Activated T-cell treated with anti-CD3 and anti-CD28 coated beads, Interleukin-2, amount 50 U/mL, for 72 hours (primary cell): ENCODE measurements at regions not wholly inside any gene's neighbourhood (a gene's known extent, or its start where the extent isn't known, plus 50 kb on each side); places are given as distances from the start of the nearest gene placed in this dataset.
A peak's percentile ranks its signal among the peaks of the same experiment; 100 is the strongest.
"Not testable (repeated sequence)": the region's sequence is repeated elsewhere in the genome, so short reads cannot be mapped to it uniquely, and the experiment has no call there.

ENCODE experiments used
- ATAC-seq, 2 donors: fragments of 150-1000 bp; cut with Tn5 transposase; replicated peaks in 1 of 2; 2 replicates each; pipeline ENCODE4 v1.10.0; 2021; ENCODE audit warnings: moderate library complexity in 2 of 2, mild to moderate bottlenecking in 1 of 2
- DNase-seq, 2 donors: peaks; one replicate each; pipeline ENCODE4 v3.0.0; 2021 to 2022; ENCODE audit warnings: mixed read lengths in 1 of 2
- H3K27ac Mint-ChIP-seq: one replicate; pipeline ENCODE4 v1.8.0; 2022; ENCODE audit warnings: mild to moderate bottlenecking, moderate library complexity, mixed read lengths
- H3K27me3 Mint-ChIP-seq: one replicate; pipeline ENCODE4 v1.8.0; 2022; ENCODE audit warnings: low read depth, mixed read lengths
- H3K36me3 Mint-ChIP-seq, 2 donors: one replicate each; pipeline ENCODE4 v1.8.0; 2022; ENCODE audit warnings: mixed read lengths in 2 of 2, mild to moderate bottlenecking in 1 of 2; ENCODE audit not compliant: insufficient read depth in 2 of 2
- H3K4me1 Mint-ChIP-seq: one replicate; pipeline ENCODE4 v1.8.0; 2022; ENCODE audit warnings: low read depth, mixed read lengths
- H3K4me3 Mint-ChIP-seq, 2 donors: one replicate each; pipeline ENCODE4 v1.8.0; 2022; ENCODE audit warnings: mild to moderate bottlenecking in 2 of 2, mixed read lengths in 2 of 2, moderate library complexity in 2 of 2
- H3K9me3 Mint-ChIP-seq, 2 donors: one replicate each; pipeline ENCODE4 v1.8.0; 2022; ENCODE audit warnings: mixed read lengths in 2 of 2

DNA sequence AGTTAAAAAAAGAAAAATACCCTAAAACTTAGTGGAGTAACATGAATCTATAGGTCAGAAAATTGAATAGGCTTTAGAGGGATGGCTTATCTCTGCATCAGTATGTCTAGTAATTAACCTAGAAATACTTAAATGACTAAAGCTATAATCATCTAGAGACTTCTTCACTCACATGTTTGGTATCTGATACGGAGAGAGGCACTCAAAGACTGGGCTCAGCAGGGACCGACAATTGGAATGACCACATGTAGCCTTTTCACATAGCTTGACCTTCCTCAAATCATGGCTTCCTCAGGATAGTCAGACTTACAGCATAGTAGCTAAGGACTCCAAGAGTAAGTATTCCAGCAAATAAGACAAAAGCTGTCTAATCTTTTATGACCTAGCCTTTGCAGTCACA lies 105.3 kb upstream of the RORB start:
- Mint-ChIP-seq H3K27ac (no peak overlapping the region), H3K4me3 (no peak overlapping the region), H3K36me3 (no peaks in the 10 kb centered on the region), H3K4me1 (no peaks in the 10 kb centered on the region), H3K9me3 (peaks cover 3 to 6% of the 10 kb centered on the region in 2 donors), H3K27me3 (no peaks in the 10 kb centered on the region)
- DNase-seq (no peak), ATAC-seq (no peak)

DNA sequence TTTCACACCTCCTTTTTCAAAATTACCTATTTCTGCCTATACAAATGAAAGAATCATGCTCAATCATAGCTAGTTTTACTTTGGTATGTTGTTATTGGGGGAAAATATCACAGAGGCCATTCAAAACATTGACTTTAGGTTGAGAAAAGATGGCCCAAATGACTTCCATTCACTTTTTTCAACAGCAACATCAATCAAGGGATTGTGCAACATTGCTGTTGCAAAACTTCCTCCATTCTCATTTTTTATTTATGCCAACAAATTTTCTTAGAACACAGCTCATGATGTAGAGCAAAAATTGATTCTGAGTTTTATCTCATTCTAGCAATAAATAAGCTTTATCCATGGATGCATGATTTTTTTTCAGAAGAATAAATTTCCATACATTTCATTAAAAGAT lies 93.6 kb upstream of the RORB start:
- H3K27me3 Mint-ChIP-seq: no peaks in the 10 kb centered on the region
- ATAC-seq (no peak), DNase-seq (no peak)
- H3K4me1 Mint-ChIP-seq: no peaks in the 10 kb centered on the region
- no peak overlapping the region for H3K27ac Mint-ChIP-seq
- peaks cover 0 to 4% of the 10 kb centered on the region in 2 donors for H3K36me3 Mint-ChIP-seq
- H3K4me3 Mint-ChIP-seq: no peak overlapping the region
- H3K9me3 Mint-ChIP-seq: peaks cover 15 to 23% of the 10 kb centered on the region in 2 donors

DNA sequence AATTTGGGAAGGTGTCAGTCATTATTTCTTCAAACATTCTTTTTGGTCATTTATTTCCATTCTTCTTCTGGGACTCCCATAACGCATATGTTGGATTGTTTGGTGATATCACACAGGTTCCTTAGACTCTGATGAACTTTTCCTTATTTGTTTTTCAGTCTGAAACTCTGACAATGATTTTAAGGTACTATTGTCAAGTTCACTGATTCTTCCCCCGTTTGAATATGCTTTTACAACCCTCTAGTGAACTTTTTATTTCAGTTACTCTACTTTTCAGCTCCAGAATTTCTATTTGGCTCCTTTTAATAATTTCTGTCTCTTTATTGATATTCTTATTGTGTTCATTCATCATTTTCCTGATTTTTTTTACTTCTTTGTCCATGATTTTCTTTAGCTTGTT lies 92.5 kb upstream of the RORB start:
- Mint-ChIP-seq H3K27me3 (no peaks in the 10 kb centered on the region), H3K9me3 (peaks cover 12 to 21% of the 10 kb centered on the region in 2 donors), H3K27ac (no peak overlapping the region), H3K4me1 (no peaks in the 10 kb centered on the region), H3K36me3 (peaks cover 0 to 4% of the 10 kb centered on the region in 2 donors), H3K4me3 (no peak overlapping the region)
- ATAC-seq (no peak), DNase-seq (no peak)

DNA sequence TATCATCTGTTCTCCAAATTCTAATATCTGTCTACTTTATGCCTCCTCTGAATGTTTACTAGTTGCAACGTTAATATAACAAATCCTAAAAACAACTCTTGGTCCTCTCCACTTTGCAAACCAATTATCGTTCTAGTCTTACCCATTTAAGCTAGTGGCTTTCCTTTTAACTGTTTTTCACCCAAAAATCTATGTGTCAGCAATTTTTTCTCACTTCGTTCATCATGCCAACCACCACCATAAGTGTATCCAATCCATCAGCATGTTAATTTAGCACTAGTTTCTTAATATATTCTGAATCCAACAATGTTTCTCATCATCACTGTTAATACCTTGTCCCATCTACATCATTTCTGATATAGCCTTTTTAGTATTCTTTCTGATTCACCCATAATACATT lies 90.0 kb upstream of the RORB start:
- ATAC-seq (no peak), DNase-seq (no peak)
- H3K4me1 Mint-ChIP-seq: no peaks in the 10 kb centered on the region
- no peaks in the 10 kb centered on the region for H3K27me3 Mint-ChIP-seq
- H3K36me3 Mint-ChIP-seq: peaks cover 0 to 3% of the 10 kb centered on the region in 2 donors
- H3K27ac Mint-ChIP-seq: no peak overlapping the region
- no peak overlapping the region for H3K4me3 Mint-ChIP-seq
- H3K9me3 Mint-ChIP-seq: peaks cover 12 to 20% of the 10 kb centered on the region in 2 donors

DNA sequence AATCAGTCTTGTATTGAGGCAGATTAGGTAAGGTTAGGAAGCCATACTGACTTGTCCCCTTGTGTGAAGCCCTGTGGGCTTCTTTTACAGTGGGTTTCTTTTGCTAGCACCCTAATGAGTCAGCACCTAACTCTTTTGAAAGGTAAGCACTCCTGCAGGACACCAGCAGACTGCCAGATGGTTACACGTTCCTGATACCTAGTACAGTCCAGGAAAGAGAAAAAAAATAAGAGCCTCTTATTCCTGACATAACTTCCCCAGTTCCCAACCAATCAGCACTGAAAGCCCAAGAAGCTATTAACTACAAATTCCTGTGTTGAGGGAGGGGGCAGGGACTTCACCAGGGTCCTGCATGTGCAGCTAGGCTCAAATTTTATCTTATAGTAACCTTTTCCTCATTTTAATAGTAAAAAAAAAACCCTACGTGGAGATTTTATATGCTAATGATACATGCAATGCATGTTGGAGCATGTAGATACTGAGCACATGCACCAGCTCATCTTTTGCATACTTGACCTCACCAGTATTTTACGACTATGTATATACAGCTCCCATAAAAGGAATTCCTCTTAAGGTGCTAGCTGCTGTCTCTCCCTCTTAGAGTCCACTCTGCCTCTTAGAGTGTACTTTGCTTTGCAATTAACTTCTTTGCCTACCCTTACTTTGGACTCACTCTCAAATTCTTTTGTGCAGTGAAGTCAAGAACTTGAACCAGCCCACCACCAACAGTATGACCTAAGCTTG lies 84.7 kb upstream of the RORB start:
- Mint-ChIP-seq H3K4me3 (no peak overlapping the region), H3K9me3 (peaks cover 10% of the 10 kb centered on the region in 2 donors), H3K27me3 (no peaks in the 10 kb centered on the region), H3K36me3 (no peaks in the 10 kb centered on the region), H3K4me1 (peaks cover 5% of the 10 kb centered on the region), H3K27ac (no peak overlapping the region)
- DNase-seq (no peak), ATAC-seq (no peak)

DNA sequence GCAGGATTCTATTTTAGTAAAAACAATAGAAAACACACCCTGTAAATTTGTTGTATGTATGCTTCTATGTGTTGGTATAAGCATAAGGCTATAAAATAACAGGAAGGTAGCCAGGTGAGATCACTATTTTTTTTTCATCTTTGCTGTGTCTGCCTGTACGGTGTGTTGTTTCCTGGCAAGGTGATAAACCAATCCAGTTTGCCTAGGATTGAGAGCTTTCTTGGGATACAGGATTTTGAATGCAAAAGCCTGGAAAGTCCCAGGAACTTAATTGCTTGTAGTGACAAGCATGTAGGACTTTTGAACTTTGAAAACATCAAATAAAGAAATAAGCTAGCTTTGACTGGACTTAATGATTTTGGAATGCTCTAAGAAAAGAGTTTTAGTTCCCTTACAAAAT lies 83.3 kb upstream of the RORB start:
- Mint-ChIP-seq H3K27me3 (no peaks in the 10 kb centered on the region), H3K36me3 (no peaks in the 10 kb centered on the region), H3K27ac (no peak overlapping the region), H3K4me3 (no peak overlapping the region), H3K9me3 (peaks cover 10% of the 10 kb centered on the region in 2 donors), H3K4me1 (peaks cover 5% of the 10 kb centered on the region)
- DNase-seq: no peak
- ATAC-seq: no peak

DNA sequence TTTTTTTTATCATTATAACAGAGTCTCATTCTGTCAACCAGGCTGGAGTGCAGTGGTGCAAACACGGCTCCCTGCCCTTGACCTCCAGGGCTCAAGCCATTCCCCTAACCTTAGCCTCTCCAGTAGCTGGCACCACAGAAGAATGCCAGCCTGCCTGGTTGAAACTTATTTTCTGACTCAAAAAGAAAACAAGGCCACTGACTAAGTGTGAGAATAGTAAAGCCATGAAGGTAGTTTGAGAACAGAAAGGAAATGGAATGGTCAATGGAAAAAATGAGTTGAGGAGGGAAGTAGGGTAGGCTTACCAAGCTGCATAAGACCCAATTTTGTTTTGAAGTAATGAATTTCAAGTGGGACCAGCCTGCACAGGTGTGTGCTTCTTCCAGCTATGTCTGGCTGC lies 82.8 kb upstream of the RORB start:
- H3K27me3 Mint-ChIP-seq: no peaks in the 10 kb centered on the region

DNA sequence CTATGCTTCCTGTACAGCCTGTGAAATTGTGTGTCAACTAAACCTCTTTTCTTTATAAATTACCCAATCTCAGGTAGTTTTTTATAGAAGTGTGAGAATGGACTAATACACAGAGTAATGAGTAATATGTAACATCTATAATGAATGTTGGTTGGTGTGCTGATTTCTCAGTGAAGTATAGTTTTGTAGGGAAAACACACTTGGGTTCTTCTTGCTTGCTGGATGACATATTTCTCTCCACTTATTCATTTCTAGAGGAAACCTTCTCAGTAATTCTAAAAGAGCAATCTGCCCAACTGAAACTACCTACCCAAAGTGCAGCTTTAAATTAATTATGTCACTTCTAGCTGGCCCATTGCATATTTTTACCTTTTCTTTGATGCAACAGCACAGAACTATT lies 81.1 kb upstream of the RORB start:
- H3K9me3 Mint-ChIP-seq: peaks cover 10% of the 10 kb centered on the region in 2 donors
- H3K4me1 Mint-ChIP-seq: peaks cover 5% of the 10 kb centered on the region
- ATAC-seq (peak; percentile 29 to 42), DNase-seq (no peak)
- H3K27ac Mint-ChIP-seq: no peak overlapping the region
- H3K27me3 Mint-ChIP-seq: no peaks in the 10 kb centered on the region
- H3K4me3 Mint-ChIP-seq: no peak overlapping the region
- H3K36me3 Mint-ChIP-seq: no peaks in the 10 kb centered on the region

More for the DNA sequence above, 82.8 kb upstream of the RORB start:
- Mint-ChIP-seq H3K9me3 (peaks cover 10% of the 10 kb centered on the region in 2 donors), H3K4me3 (no peak overlapping the region), H3K27ac (peak overlapping the region; percentile 38), H3K36me3 (no peaks in the 10 kb centered on the region), H3K4me1 (peaks cover 5% of the 10 kb centered on the region)
- peak in 1 of 2 donors; percentile 43 for ATAC-seq
- DNase-seq: no peak

DNA sequence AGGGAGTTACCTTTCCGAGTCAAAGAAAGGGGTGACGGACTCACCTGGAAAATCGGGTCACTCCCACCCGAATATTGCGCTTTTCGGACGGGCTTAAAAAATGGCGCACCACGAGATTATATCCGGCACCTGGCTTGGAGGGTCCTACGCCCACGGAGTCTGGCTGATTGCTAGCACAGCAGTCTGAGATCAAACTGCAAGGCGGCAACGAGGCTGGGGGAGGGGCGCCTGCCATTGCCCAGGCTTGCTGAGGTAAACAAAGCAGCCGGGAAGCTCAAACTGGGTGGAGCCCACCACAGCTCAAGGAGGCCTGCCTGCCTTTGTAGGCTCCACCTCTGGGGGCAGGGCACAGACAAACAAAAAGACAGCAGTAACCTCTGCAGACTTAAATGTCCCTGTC lies 72.6 kb upstream of the RORB start:
- H3K36me3 Mint-ChIP-seq, H3K27ac Mint-ChIP-seq, H3K9me3 Mint-ChIP-seq, H3K27me3 Mint-ChIP-seq, H3K4me3 Mint-ChIP-seq, DNase-seq, H3K4me1 Mint-ChIP-seq, ATAC-seq: not testable (repeated sequence)

DNA sequence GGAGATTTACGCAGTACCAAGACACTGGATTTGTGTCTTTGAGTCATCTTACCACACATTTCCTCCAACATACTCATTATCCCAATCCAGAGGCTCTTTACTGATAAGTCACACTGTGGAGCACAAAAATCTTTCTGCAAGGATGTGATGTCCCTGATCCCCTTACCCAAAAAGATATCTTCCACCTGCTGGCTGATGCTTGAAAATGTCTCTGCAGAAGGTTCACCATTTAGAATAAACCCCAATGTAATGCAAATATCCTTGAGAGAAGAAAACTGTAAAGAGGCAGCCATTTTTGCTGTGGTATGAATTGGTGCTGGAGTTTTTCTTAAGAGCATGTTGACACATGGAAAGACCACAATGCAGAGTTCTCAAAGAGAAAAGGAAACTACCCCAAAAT lies 65.7 kb upstream of the RORB start:
- H3K27me3 Mint-ChIP-seq: no peaks in the 10 kb centered on the region
- peaks cover 0 to 2% of the 10 kb centered on the region in 2 donors for H3K9me3 Mint-ChIP-seq
- no peak overlapping the region for H3K4me3 Mint-ChIP-seq
- no peak overlapping the region for H3K27ac Mint-ChIP-seq
- no peak for ATAC-seq
- H3K4me1 Mint-ChIP-seq: no peaks in the 10 kb centered on the region
- H3K36me3 Mint-ChIP-seq: peaks cover 0 to 1% of the 10 kb centered on the region in 2 donors
- DNase-seq: no peak

DNA sequence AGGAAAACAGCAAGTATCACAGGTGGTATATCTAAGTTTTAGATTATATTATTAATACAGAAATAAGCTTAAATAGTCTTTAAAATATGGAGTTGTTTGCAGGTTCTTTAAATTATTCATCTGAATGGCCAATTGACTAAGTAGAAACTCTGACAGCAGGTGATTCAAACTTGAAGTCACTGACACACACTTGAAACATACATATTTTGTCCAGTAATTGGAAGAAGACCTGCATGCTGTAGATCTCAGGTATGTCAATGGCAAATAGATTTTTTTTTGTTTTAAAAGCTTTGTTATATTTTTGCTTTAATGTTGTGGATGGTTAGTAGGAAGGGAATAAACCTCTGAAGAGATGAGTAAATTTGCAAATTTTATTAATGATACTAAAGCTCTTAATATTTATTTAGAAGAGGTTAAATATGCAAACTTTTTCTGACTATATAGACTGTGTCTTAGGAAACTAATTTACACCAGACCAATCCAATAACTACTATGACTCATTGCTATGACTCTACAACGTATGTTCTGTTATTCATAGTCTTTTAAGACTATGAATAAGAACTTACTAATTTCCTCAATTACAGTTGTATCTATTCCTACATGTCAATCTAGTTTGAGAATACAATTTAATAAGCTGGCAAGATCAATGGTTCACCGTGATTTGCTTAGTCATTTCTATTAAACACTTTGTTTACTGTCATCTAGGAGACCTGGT lies 53.9 kb upstream of the RORB start:
- Mint-ChIP-seq H3K36me3 (no peaks in the 10 kb centered on the region), H3K27ac (no peak overlapping the region), H3K27me3 (no peaks in the 10 kb centered on the region), H3K9me3 (peaks cover 2 to 5% of the 10 kb centered on the region in 2 donors), H3K4me3 (no peak overlapping the region), H3K4me1 (no peaks in the 10 kb centered on the region)
- no peak for ATAC-seq
- DNase-seq: no peak

DNA sequence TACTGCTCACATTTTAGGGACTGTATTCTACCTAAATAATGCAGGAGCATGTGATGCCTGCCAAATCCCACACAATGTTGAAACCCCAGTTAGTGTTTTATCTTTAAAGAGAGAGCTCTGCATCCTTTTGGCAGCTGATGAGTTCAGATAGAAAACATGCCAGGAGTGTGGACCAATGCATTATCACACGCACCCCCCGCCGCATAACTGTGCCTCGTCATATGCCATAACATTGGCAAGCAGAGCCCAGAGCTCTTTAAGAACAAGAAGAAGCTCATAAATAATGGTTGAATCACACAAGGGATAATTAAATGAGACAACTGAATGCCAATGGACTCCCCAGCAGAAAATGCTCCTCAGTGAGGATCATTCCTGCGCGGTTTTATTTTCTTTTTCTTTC lies 52.8 kb upstream of the RORB start:
- Mint-ChIP-seq H3K27ac (no peak overlapping the region), H3K9me3 (peaks cover 2 to 5% of the 10 kb centered on the region in 2 donors), H3K4me3 (no peak overlapping the region), H3K36me3 (no peaks in the 10 kb centered on the region), H3K27me3 (no peaks in the 10 kb centered on the region), H3K4me1 (no peaks in the 10 kb centered on the region)
- ATAC-seq: no peak
- no peak for DNase-seq
